Naive thymus-derived CD8-positive, alpha-beta T cell (primary cell): ENCODE measurements at regions not wholly inside any gene's neighbourhood (a gene's known extent, or its start where the extent isn't known, plus 50 kb on each side); places are given as distances from the start of the nearest gene placed in this dataset.

Source experiments
- ATAC-seq, 2 donors: fragments of 150-1000 bp; cut with Tn5 transposase in 1 of 2; sonication (Bioruptor Pico), chemical (Tn5 transposase) in 1 of 2; 1 replicate in 1 of 2; 2 replicates in 1 of 2; pipeline ENCODE4 v1.10.0; 2021; ENCODE audit warnings: mild to moderate bottlenecking in 2 of 2, moderate library complexity in 2 of 2
- POLR2A ChIA-PET: fragments of 350-600 bp; sonication (Branson Sonifier 250); formaldehyde crosslinking; loops from one replicate; lab custom pipeline; 2021; ENCODE audit warnings: antibody characterized with exemption; lab: Charles Lee
- DNase-seq, 10 donors: peaks; one replicate each; pipeline versions ENCODE4 v3.0.0 to v3.0.0-alpha.2; 2020 to 2022
- H3K27ac Mint-ChIP-seq, 10 donors: one replicate each; pipeline ENCODE4 v1.8.0; 2020 to 2022; ENCODE audit warnings: mild to moderate bottlenecking in 10 of 10, mixed read lengths in 10 of 10, moderate library complexity in 4 of 10, inconsistent platforms in 1 of 10
- H3K27me3 Mint-ChIP-seq, 5 donors: one replicate each; pipeline ENCODE4 v1.8.0; 2021 to 2022; ENCODE audit warnings: mixed read lengths in 5 of 5
- H3K36me3 Mint-ChIP-seq, 3 donors: one replicate each; pipeline ENCODE4 v1.8.0; 2020 to 2022; ENCODE audit warnings: mixed read lengths in 3 of 3, mild to moderate bottlenecking in 2 of 3, inconsistent platforms in 1 of 3
- H3K4me1 Mint-ChIP-seq, 4 donors: one replicate each; pipeline ENCODE4 v1.8.0; 2021 to 2022; ENCODE audit warnings: mixed read lengths in 4 of 4
- H3K4me3 Mint-ChIP-seq, 10 donors: one replicate each; pipeline ENCODE4 v1.8.0; 2020 to 2022; ENCODE audit warnings: mild to moderate bottlenecking in 10 of 10, mixed read lengths in 10 of 10, moderate library complexity in 6 of 10, inconsistent platforms in 1 of 10
- H3K9me3 Mint-ChIP-seq, 9 donors: one replicate each; pipeline ENCODE4 v1.8.0; 2020 to 2022; ENCODE audit warnings: mixed read lengths in 9 of 9, mild to moderate bottlenecking in 3 of 9, inconsistent platforms in 1 of 9, moderate library complexity in 1 of 9

DNA sequence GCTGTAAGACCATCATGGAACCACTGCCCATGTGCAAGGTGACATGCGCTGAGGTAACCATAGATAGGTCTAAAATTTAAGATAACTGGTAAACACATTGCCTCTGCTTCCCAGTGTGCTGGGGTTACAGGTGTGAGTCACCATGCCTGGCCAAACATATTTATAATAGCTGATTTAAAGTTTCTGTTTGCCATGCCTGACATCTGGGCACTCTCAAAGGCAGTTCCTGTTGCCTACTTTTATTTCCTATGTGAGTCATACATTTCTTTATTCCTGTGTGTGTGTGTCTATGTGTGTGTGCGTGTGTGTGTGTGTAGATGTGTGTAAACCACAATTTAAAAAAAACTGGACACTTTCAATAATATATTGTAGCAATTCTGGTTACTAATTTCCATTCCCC is 415.2 kb upstream of the NETO1 start:
- DNase-seq (no peak), ATAC-seq (no peak)
- H3K27me3 Mint-ChIP-seq = peaks cover 0 to 2% (median 0%) of the 10 kb centered on the region in 5 donors
- no peak overlapping the region for H3K4me3 Mint-ChIP-seq
- POLR2A ChIA-PET = no interaction called here
- H3K9me3 Mint-ChIP-seq = peaks cover 0 to 9% (median 2%) of the 10 kb centered on the region in 9 donors
- H3K27ac Mint-ChIP-seq = no peak overlapping the region
- H3K4me1 Mint-ChIP-seq = no peaks in the 10 kb centered on the region
- H3K36me3 Mint-ChIP-seq = no peaks in the 10 kb centered on the region

DNA sequence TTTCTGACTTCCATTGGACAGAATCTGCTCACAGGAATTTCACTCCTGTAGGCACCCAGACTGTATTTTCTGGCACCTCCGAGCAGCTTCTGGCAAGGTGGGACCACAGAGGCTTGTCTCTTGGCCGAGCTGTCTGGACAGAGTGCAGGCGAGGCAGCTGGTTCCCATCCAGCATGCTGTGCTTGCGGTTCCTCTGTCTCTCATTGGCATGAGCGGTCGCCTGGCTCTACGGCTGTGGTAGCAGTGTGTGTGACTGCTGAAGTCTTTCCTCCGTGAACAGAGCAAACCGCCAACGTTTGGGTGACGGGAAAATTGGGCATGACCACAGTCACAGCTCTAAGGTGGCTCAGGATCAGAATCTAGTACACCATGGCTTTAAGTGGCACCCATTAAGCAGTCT is 411.7 kb upstream of the NETO1 start:
- no peak overlapping the region for H3K4me3 Mint-ChIP-seq
- POLR2A ChIA-PET = no interaction called here
- H3K9me3 Mint-ChIP-seq = peaks cover 0 to 3% (median 0%) of the 10 kb centered on the region in 9 donors
- H3K27me3 Mint-ChIP-seq = peaks cover 0 to 2% (median 0%) of the 10 kb centered on the region in 5 donors
- ATAC-seq (no peak), DNase-seq (peak in 1 of 10 donors; percentile 59)
- H3K27ac Mint-ChIP-seq = no peak overlapping the region
- H3K36me3 Mint-ChIP-seq = no peaks in the 10 kb centered on the region
- H3K4me1 Mint-ChIP-seq = no peaks in the 10 kb centered on the region

DNA sequence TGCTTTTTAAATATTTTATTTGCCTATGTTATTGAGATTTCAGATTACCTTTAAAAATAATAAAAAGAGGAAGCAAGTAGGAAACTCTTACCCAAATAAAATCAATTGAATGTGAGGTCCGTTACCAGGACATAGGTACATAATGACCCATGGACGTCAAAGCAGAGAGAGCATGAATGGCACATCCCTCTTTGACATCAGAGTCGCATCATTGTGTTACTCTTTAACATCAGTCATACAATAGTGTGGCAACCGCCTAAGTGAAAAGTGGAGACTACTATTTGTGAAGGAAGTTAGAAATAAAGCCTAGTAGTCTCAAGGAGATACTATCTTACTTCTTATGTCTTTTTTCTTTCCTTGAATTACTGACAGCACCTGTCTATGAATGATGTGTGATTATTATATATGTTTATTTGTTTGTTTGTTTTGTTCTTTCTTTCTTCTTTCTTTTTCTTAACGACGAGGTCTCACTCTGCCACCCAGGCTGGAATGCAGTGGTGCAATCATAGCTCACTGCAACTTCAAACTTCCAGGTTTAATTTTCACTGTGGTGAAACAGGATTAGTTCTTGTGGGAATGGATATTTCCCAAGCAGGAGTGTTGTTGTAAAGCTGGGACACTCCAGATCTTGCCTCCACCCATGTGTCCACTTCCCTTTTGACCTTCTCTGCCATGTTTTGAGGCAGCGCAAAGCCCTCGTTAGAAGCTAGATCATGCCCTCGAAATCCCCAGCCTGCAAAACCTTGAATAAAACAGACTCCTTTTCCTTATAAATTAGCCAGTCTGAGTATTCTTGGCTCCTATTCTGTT is 407.2 kb upstream of the NETO1 start:
- Mint-ChIP-seq H3K4me3 (no peak overlapping the region), H3K27me3 (peaks cover 0 to 2% (median 0%) of the 10 kb centered on the region in 5 donors), H3K4me1 (no peaks in the 10 kb centered on the region), H3K36me3 (no peaks in the 10 kb centered on the region), H3K27ac (no peak overlapping the region), H3K9me3 (peaks cover 0 to 5% (median 0%) of the 10 kb centered on the region in 9 donors)
- no peak for ATAC-seq
- POLR2A ChIA-PET = no interaction called here
- DNase-seq = no peak

DNA sequence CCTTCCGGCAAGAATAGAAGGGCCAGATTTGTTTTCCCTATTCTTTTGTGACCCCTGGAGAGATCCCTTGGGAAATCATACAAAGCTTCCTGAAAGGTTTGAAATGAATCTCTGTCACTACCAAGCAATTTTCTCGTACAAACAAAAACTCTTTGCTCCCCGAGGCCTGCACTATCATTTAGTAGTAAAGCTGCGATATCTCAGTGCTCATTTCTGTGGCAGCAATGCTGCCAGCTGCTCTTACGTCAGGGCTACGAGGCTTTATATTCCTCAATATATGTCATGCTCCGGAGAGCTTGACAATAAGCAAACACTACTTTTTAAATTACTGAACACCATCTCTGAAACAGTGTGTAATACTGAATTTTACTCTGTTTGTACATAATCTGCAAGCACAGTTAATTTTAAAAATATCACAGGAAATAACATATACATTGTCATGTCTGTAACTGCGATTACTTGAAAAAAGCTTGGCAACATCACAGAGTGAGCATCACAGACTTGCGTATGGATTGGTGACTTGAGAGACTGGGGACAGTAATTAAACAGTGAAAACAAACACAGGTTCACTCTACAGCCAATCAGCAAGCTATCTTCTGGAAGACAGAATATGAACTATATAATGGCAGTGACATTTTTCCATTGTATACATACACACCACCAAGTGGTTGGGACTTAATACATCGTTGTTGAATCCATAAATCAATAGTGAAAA is 403.3 kb upstream of the NETO1 start:
- Mint-ChIP-seq H3K4me1 (no peaks in the 10 kb centered on the region), H3K9me3 (peaks cover 0 to 4% (median 0%) of the 10 kb centered on the region in 9 donors), H3K4me3 (no peak overlapping the region), H3K36me3 (no peaks in the 10 kb centered on the region), H3K27me3 (no peaks in the 10 kb centered on the region), H3K27ac (no peak overlapping the region)
- POLR2A ChIA-PET = no interaction called here
- DNase-seq = no peak
- ATAC-seq = no peak

DNA sequence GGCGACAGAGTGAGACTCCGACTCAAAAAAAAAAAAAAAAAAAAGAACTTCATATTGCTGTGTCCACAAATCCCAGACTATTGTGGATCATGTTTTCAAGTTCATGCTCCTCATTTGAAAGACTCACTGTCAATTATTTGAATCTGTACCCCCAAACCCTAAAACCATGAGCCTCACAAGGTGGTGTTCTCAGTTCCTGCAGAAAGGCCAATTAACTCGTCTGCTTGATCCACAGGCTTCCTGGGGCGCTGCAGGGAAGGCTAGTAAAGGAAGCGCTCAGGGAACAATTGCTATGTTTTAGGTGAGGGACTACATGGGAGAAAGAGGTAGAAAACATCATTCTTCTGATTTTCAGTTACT is 396.8 kb upstream of the NETO1 start:
- Mint-ChIP-seq H3K36me3 (no peaks in the 10 kb centered on the region), H3K4me3 (no peak overlapping the region), H3K9me3 (peaks cover 0 to 7% (median 0%) of the 10 kb centered on the region in 9 donors), H3K27me3 (no peaks in the 10 kb centered on the region), H3K4me1 (no peaks in the 10 kb centered on the region), H3K27ac (no peak overlapping the region)
- no peak for ATAC-seq
- no peak for DNase-seq
- POLR2A ChIA-PET = no interaction called here

DNA sequence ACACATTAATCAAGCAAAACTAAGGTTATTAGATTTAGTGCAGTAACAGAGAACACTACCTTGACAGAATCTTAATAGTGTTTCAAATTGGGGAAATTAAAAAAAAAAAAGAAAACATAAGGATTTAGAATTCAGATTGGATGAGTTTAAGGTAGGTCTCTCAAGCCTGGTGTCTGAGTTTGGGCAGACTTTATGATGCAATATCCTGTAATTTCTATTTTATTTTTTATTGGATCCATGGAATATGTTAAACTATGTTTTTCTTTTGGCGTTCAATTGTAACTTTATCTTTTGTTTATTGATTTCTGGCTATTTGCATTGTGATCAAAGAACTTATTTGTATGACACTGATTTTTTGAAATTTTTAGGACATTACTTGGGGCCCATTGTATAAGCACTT is 394.1 kb upstream of the NETO1 start:
- no peak for DNase-seq
- no peaks in the 10 kb centered on the region for H3K36me3 Mint-ChIP-seq
- no peaks in the 10 kb centered on the region for H3K27me3 Mint-ChIP-seq
- no peak for ATAC-seq
- no peaks in the 10 kb centered on the region for H3K4me1 Mint-ChIP-seq
- no peak overlapping the region for H3K4me3 Mint-ChIP-seq
- no peak overlapping the region for H3K27ac Mint-ChIP-seq
- H3K9me3 Mint-ChIP-seq = peaks cover 0 to 7% (median 0%) of the 10 kb centered on the region in 9 donors
- POLR2A ChIA-PET = no interaction called here

DNA sequence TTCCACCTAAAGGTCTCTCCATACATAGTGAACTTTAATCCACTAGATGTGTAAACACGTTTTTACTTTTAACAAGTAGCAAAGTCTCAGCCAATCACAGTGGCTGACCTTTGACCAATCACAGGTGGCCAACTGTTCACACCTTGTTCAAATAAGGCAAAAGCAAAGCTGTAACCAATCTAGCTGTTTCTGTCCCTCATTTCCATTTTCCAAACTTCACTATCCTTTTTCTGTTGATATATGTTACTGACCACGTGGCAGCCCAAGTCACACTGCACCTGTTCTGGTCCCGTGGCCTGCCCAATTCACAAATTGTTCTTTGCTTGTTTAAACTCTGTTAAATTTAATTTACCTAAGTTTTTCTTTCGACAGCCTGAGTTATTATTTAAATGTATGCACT is 393.5 kb upstream of the NETO1 start:
- no peaks in the 10 kb centered on the region for H3K27me3 Mint-ChIP-seq
- no peak overlapping the region for H3K4me3 Mint-ChIP-seq
- DNase-seq = no peak
- H3K27ac Mint-ChIP-seq = no peak overlapping the region
- ATAC-seq = no peak
- POLR2A ChIA-PET = no interaction called here
- H3K4me1 Mint-ChIP-seq = no peaks in the 10 kb centered on the region
- H3K9me3 Mint-ChIP-seq = peaks cover 0 to 7% (median 0%) of the 10 kb centered on the region in 9 donors
- no peaks in the 10 kb centered on the region for H3K36me3 Mint-ChIP-seq

DNA sequence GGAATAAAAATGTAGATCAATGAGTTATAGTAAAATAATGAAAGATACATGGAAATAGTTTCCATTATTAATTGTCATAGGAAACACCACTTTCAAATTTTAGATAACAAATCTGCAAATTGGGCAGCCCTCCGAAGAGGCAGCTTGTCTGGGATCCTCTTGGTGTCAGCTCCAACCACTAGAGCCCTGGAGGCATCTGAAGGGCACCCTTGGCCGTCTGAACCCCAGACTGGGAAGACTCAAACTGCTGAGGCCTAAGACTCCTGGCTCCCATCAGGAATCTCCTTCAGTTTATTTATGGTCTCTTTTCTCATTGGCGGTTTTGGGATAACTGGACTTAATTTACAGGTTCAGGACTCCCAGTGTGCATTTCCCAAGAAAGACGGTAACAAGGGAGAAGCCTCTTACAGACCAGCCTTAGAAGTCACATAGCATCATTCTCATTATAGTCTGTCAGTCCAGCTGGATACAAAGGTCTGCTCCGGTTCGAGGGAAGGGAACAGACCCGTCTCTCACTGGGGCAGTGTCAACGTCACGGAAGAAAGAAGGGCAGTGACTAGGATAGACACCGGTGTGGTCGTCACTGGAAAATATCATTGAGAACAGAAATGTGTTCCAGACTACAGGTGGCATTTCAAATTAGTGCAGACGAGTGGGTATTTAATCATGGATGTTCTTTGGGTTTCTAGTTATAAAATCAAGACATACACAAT is 390.7 kb upstream of the NETO1 start:
- H3K9me3 Mint-ChIP-seq = peaks cover 0 to 7% (median 0%) of the 10 kb centered on the region in 9 donors
- POLR2A ChIA-PET = no interaction called here
- no peaks in the 10 kb centered on the region for H3K4me1 Mint-ChIP-seq
- no peaks in the 10 kb centered on the region for H3K27me3 Mint-ChIP-seq
- H3K36me3 Mint-ChIP-seq = no peaks in the 10 kb centered on the region
- ATAC-seq = no peak
- H3K4me3 Mint-ChIP-seq = no peak overlapping the region
- DNase-seq = no peak
- H3K27ac Mint-ChIP-seq = no peak overlapping the region

DNA sequence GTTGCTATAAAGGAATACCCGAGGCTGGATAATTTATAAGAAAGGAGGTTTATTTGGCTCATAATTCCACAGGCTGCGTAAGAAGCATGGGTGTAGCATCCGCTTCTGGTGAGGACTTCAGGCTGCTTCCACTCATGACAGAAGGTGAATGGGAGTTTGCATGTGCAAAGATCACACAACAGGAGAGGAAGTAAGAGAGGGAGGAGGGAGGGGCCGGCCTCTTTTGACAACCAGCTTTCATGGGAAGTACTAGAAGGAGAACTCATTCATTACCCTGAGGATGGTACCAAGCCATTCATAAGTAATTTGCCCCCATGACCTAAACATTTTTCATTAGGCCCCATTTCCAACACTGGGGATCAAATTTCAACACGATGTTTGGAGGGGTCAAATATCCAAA is 386.8 kb upstream of the NETO1 start:
- POLR2A ChIA-PET = no interaction called here
- H3K9me3 Mint-ChIP-seq = peaks cover 0 to 11% (median 0%) of the 10 kb centered on the region in 9 donors
- H3K4me1 Mint-ChIP-seq = no peaks in the 10 kb centered on the region
- H3K36me3 Mint-ChIP-seq = no peaks in the 10 kb centered on the region
- DNase-seq (no peak), ATAC-seq (no peak)
- H3K27ac Mint-ChIP-seq = no peak overlapping the region
- no peaks in the 10 kb centered on the region for H3K27me3 Mint-ChIP-seq
- no peak overlapping the region for H3K4me3 Mint-ChIP-seq

DNA sequence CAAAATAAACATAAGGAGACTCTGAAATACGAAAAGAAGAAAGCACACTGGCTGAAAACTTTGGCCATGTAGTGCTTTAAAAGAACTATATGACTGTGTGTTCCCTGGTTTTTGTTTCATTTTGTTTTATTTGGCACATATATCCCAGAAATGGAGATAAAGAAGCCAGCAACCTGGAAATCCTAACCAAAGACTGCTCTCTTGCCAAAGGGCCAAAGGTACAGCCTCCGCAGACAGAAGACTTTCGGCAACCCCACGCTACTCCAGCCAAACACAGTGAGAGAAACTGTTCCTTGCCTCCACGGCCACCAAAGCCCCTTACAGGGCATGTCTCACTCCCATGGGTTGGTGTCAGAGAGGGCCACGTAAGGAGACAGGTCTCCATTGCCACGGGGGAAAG is 381.2 kb upstream of the NETO1 start:
- no peak for DNase-seq
- no peaks in the 10 kb centered on the region for H3K36me3 Mint-ChIP-seq
- no peak overlapping the region for H3K4me3 Mint-ChIP-seq
- POLR2A ChIA-PET = no interaction called here
- H3K27ac Mint-ChIP-seq = no peak overlapping the region
- H3K4me1 Mint-ChIP-seq = no peaks in the 10 kb centered on the region
- ATAC-seq = no peak
- peaks cover 0 to 15% (median 3%) of the 10 kb centered on the region in 9 donors for H3K9me3 Mint-ChIP-seq
- no peaks in the 10 kb centered on the region for H3K27me3 Mint-ChIP-seq

DNA sequence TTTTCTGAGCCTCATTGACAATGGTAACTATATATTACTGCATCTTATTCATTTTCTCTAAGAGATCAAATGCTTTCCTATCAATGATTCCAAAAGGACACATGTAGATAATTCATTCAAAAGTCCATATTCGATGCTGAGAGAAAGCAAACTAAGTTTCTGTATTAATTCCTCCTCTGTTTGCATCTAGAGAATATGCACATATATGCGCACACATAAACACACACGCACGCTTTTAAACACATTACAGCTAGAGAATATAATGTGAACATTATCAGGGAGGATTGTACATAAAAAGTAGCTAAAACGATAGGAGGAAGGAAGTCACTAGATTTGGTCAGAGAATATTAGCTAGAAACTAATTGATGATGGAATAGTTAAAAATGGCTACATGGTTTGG is 379.0 kb upstream of the NETO1 start:
- Mint-ChIP-seq H3K27me3 (no peaks in the 10 kb centered on the region), H3K4me3 (no peak overlapping the region), H3K9me3 (peaks cover 0 to 11% (median 3%) of the 10 kb centered on the region in 9 donors), H3K4me1 (no peaks in the 10 kb centered on the region), H3K27ac (no peak overlapping the region), H3K36me3 (peaks cover 0 to under 1% (median 0%) of the 10 kb centered on the region in 3 donors)
- ATAC-seq (no peak), DNase-seq (no peak)
- POLR2A ChIA-PET = no interaction called here

DNA sequence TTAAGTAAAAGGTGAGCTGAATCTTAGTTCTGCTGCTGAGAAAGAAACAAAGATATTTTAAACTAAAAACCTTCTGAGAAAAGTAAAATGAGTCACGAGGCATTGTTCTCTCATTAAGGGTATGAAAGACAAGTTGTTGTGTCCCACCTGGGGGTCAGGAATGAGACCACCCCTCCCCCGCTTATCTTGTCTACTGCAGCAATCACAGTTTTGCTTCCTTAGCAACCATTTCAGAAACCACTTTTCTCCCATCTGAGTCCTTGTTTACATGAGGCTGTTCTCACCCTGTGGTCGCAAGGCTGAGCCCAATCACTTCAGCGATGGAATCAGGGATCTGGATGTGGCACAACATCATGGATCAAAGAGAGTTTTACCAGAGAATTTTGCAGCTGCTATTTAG is 377.6 kb upstream of the NETO1 start:
- H3K27ac Mint-ChIP-seq = no peak overlapping the region
- H3K27me3 Mint-ChIP-seq = no peaks in the 10 kb centered on the region
- H3K36me3 Mint-ChIP-seq = peaks cover 0 to 5% (median 0%) of the 10 kb centered on the region in 3 donors
- ATAC-seq = no peak
- DNase-seq = no peak
- no peak overlapping the region for H3K4me3 Mint-ChIP-seq
- POLR2A ChIA-PET = no interaction called here
- H3K4me1 Mint-ChIP-seq = no peaks in the 10 kb centered on the region
- H3K9me3 Mint-ChIP-seq = peaks cover 0 to 14% (median 2%) of the 10 kb centered on the region in 9 donors

DNA sequence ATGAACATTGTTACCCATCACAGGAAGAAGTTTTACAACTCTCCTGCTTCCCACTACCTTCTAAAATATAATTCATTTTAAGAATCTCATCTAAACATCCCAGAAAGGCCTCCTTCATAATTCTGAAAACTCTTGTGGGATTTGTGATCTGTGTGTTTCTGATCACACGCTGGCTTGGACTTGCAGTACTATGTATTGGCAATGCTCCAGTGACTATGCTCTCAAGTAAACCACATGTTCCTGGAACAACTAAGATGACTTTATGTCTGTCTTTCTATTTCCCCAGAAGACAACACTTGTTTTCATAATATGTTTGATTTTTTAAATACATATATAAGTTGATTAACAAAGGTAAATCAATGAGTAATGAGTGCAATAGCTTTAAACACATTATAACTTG is 376.6 kb upstream of the NETO1 start:
- no peak overlapping the region for H3K27ac Mint-ChIP-seq
- H3K4me1 Mint-ChIP-seq = no peaks in the 10 kb centered on the region
- POLR2A ChIA-PET = no interaction called here
- DNase-seq (no peak), ATAC-seq (no peak)
- H3K9me3 Mint-ChIP-seq = peaks cover 0 to 14% (median 2%) of the 10 kb centered on the region in 9 donors
- H3K27me3 Mint-ChIP-seq = no peaks in the 10 kb centered on the region
- peaks cover 0 to 5% (median 0%) of the 10 kb centered on the region in 3 donors for H3K36me3 Mint-ChIP-seq
- no peak overlapping the region for H3K4me3 Mint-ChIP-seq
